HG02943 (cell line): ENCODE measurements at regions not wholly inside any gene's neighbourhood (a gene's known extent, or its start where the extent isn't known, plus 50 kb on each side); places are given as distances from the start of the nearest gene placed in this dataset.
"Not testable (repeated sequence)": the region's sequence is repeated elsewhere in the genome, so short reads cannot be mapped to it uniquely, and the experiment has no call there.

ENCODE experiments used
- ATAC-seq: cut with Tn5 transposase; IDR thresholded peaks from one replicate; pipeline ENCODE4 v1.9.1; 2021; ENCODE audit warnings: mild to moderate bottlenecking, low read depth, moderate library complexity; ENCODE audit not compliant: unreplicated experiment

GRCh38 chr5:67793966-67794365 lies 421.6 kb upstream of the PIK3R1 start:
- ATAC-seq = no peak

DNA sequence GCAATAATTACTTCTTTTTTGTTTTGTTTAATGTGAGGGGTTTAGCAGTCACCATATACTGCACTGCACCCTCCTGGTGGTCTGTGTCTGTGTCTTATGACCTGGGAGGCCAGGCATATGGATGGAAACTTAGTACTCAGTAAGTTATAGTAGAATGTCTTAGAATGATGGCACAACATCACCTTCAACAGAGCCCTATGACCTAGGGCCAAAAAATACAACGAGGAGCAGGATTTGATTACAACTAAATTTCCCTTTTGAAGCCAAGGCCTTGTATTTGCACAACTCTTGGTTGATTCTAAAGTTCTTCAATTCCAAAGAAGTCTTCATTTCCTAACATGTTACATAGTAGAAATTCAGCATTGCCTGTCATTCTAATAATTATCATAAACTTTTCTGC lies 422.1 kb upstream of the PIK3R1 start:
- no peak for ATAC-seq

GRCh38 chr5:67792891-67793290 lies 422.7 kb upstream of the PIK3R1 start:
- ATAC-seq = no peak

DNA sequence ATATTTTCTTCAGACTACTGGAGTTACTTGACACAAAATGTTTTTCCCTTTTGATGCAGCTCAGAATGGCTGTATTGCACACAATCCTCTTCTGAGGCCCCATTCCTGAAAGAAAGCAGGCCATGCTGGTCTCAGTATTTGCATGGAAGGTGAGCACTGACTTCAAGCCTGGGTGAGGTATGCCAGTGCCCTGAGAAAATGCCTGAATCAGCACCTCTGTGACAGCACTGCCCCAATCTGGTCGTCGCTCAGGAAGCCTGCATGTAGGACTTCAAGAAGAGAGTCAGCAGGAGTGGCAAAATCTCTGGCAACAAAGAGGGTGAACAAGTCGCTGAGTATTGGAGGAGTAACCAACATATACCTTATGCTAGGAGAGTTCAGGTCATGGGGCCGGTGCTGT lies 425.2 kb upstream of the PIK3R1 start:
- ATAC-seq = no peak

GRCh38 chr5:67779893-67780623 lies 435.5 kb upstream of the PIK3R1 start:
- not testable (repeated sequence) for ATAC-seq

DNA sequence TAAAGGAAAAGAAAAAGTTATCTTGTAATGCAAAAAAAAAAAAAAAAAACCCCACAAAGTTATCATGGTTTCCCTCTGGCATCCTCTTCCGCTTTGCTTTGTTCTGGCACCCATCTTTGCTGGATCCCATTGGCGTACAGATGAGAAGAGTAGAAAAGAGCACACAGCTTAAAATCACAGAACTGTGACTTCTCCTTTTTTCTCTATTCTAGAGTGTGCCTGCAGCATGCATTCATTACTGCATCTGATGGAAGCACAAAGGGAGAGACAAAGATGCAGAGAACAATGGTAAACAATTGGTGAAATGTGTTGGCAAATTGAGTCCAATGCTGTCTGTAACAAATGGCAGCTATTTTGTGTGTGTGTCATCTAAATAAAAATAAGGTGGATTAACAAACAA lies 440.8 kb upstream of the PIK3R1 start:
- no peak for ATAC-seq

GRCh38 chr5:67774267-67774552 lies 441.3 kb upstream of the PIK3R1 start:
- ATAC-seq = no peak

- ATAC-seq = no peak
Measured at GRCh38 chr5:67773411-67774266, 441.9 kb upstream of the PIK3R1 start.

GRCh38 chr5:67771791-67772190 lies 443.8 kb upstream of the PIK3R1 start:
- ATAC-seq = no peak

- ATAC-seq = no peak
Measured at GRCh38 chr5:67771221-67771620, 444.3 kb upstream of the PIK3R1 start.

- ATAC-seq = no peak
Measured at GRCh38 chr5:67770431-67771025, 445.0 kb upstream of the PIK3R1 start.

DNA sequence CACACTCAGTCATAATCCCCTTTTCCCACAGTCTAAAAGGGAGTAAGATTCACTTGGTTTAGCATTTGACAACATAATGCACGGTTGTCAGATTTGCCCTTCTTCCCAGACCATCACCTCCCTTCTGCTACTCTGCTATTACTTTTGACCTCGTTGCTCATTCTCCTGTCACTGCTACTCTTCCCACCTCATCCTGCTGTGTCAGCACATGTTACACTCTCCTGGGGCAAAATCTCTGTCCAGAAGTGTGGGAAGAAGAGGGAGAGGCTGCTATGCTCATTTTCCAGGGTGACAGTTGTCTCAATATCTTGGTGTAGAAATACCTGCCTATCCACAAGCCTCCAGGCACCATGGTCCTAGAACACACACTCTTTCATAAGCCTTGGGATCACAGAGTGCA lies 449.9 kb upstream of the PIK3R1 start:
- ATAC-seq = no peak

- ATAC-seq = not testable (repeated sequence)
Measured at GRCh38 chr5:67757771-67758170, 457.8 kb upstream of the PIK3R1 start.

DNA sequence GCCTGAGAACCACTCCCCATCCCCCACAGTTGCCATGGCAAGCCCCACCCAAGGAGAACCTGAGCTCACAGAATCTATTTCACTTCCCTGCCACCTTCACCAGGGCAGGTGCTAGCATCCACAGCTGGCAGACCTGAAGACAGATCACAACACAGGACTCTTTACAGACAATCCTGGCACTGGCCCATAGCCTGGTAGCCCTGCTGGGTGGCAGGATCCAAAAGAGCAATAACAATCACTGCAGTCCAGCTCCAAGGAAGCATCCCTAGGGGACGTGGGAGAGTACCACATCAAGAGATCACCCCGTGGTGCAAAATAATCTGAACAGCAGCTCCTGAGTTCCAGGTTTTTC lies 463.2 kb upstream of the PIK3R1 start:
- ATAC-seq = no peak

DNA sequence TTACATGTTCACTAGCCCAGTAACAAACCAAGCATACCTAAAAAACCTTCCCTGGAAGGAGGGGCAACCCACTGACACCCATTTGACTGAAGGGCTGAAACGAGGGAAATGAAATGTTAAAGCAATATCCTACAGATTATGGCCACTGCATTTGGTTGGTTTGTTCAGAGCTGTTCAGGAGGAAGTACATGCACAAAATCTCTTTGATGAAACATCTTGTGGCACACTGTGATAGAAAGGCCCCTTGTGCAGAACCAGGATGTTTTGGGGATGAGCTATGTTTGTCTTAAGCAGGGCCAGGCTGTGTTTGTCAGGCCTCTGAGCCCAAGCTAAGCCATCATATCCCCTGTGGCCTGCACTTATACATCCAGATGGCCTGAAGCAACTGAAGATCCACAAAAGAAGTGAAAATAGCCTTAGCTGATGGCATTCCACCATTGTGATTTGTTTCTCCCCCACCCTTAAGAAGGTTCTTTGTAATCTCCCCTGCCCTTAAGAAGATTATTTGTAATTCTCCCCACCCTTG lies 467.3 kb upstream of the PIK3R1 start:
- no peak for ATAC-seq

DNA sequence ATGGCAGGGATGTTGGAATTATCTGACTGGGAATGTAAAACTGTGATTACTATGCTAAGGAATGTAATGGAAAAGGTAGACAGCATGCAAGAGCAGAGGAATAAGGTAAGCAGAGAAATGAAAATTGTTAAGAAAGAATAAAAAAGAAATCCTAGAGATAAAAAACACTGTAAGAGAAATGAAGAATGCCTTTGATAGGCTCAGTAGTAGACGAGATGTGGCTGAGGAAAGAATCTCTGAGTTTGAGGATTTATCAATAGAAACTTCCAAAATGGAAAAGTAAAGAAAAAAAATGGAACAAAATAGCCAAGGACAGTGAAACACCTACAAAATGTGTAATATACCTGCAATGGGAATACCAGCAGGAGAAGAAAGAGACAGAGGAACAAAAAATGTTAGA lies 468.5 kb upstream of the PIK3R1 start:
- ATAC-seq = no peak

- not testable (repeated sequence) for ATAC-seq
Measured at GRCh38 chr5:67746608-67747007, 468.9 kb upstream of the PIK3R1 start.

GRCh38 chr5:67746103-67746502 lies 469.5 kb upstream of the PIK3R1 start:
- no peak for ATAC-seq

- ATAC-seq = no peak
Measured at GRCh38 chr5:67732921-67733320, 482.6 kb upstream of the PIK3R1 start.

GRCh38 chr5:67732471-67732870 lies 483.1 kb upstream of the PIK3R1 start:
- no peak for ATAC-seq

GRCh38 chr5:67731886-67732285 lies 483.7 kb upstream of the PIK3R1 start:
- ATAC-seq = no peak
